ENCODE measurements at regions not wholly inside any gene's neighbourhood (a gene's known extent, or its start where the extent isn't known, plus 50 kb on each side); places are given as distances from the start of the nearest gene placed in this dataset.
A peak's percentile ranks its signal among the peaks of the same experiment; 100 is the strongest.

GRCh38 chr22:49158741-49159564 lies 668.7 kb downstream of the BRD1 start:
- Histone ChIP-seq H3K9me3 (no peaks in the 10 kb centered on the region), H3K27ac (no peak overlapping the region), H3K4me3 (no peak overlapping the region), H3K4me1 (no peaks in the 10 kb centered on the region), H3K27me3 (peaks cover 0 to 36% (median 5%) of the 10 kb centered on the region in 9 donors), H3K36me3 (no peaks in the 10 kb centered on the region)
- no peak for ATAC-seq
- intact Hi-C loops (cut with DNase I) = no loop called here
- 44 to 68% (median 65%) methylated on average over 14 to 19 of the region's 19 CpGs for WGBS, 4 donors
- TF ChIP-seq POLR2A (IDR thresholded peaks at IDR 0.05) = no peak
- TF ChIP-seq CTCF (IDR thresholded peaks at IDR 0.05) = no peak
- peak in 1 of 5 donors; percentile 24 for DNase-seq

- DNase-seq (peak in 1 of 5 donors; percentile 31), ATAC-seq (no peak)
- WGBS, 4 donors = 83 to 88% (median 85%) methylated on average over 20 of the region's 20 CpGs
- no peak overlapping the region for H3K27ac ChIP-seq
- no peaks in the 10 kb centered on the region for H3K4me1 ChIP-seq
- H3K4me3 ChIP-seq = no peak overlapping the region
- no peak for TF ChIP-seq CTCF (IDR thresholded peaks at IDR 0.05)
- no peak for TF ChIP-seq POLR2A (IDR thresholded peaks at IDR 0.05)
- no peaks in the 10 kb centered on the region for H3K9me3 ChIP-seq
- no peaks in the 10 kb centered on the region for H3K36me3 ChIP-seq
- intact Hi-C loops (cut with DNase I) = no loop called here
- peaks cover 0 to 36% (median 5%) of the 10 kb centered on the region in 9 donors for H3K27me3 ChIP-seq
These were observed 669.9 kb downstream of the BRD1 start for GRCh38 chr22:49157529-49158339.

- H3K4me1 ChIP-seq = no peaks in the 10 kb centered on the region
- no peaks in the 10 kb centered on the region for H3K9me3 ChIP-seq
- H3K4me3 ChIP-seq = no peak overlapping the region
- intact Hi-C loops (cut with DNase I) = no loop called here
- no peaks in the 10 kb centered on the region for H3K36me3 ChIP-seq
- no peak for ATAC-seq
- H3K27ac ChIP-seq = no peak overlapping the region
- peaks cover 0 to 40% (median 5%) of the 10 kb centered on the region in 9 donors for H3K27me3 ChIP-seq
- DNase-seq = no peak
- WGBS, 4 donors = 68 to 73% (median 72%) methylated on average over 17 of the region's 17 CpGs
- TF ChIP-seq POLR2A (IDR thresholded peaks at IDR 0.05) (no peak), CTCF (IDR thresholded peaks at IDR 0.05) (no peak)
These were observed 670.9 kb downstream of the BRD1 start for GRCh38 chr22:49156662-49157285.

All from heart left ventricle (tissue), 16 donors.